A673 (cell line): ENCODE measurements at regions not wholly inside any gene's neighbourhood (a gene's known extent, or its start where the extent isn't known, plus 50 kb on each side); places are given as distances from the start of the nearest gene placed in this dataset.

Source experiments
- CTCF ChIP-seq: fragments of 300-800, 200-600 bp; sonication (generic); conservative IDR thresholded peaks from 2 replicates; pipeline ENCODE4 v1.5.1; 2017; ENCODE audit warnings: low read depth, mild to moderate bottlenecking, antibody characterized with exemption, low read length, moderate library complexity, mixed read lengths
- EZH2 ChIP-seq: fragments of 200-600 bp; sonication (generic); IDR thresholded peaks from 2 replicates; pipeline ENCODE4 v1.6.1; 2017; ENCODE audit warnings: borderline replicate concordance, low read depth, mild to moderate bottlenecking, mixed read lengths, antibody characterized with exemption, low read length; ENCODE audit not compliant: poor library complexity, severe bottlenecking

DNA sequence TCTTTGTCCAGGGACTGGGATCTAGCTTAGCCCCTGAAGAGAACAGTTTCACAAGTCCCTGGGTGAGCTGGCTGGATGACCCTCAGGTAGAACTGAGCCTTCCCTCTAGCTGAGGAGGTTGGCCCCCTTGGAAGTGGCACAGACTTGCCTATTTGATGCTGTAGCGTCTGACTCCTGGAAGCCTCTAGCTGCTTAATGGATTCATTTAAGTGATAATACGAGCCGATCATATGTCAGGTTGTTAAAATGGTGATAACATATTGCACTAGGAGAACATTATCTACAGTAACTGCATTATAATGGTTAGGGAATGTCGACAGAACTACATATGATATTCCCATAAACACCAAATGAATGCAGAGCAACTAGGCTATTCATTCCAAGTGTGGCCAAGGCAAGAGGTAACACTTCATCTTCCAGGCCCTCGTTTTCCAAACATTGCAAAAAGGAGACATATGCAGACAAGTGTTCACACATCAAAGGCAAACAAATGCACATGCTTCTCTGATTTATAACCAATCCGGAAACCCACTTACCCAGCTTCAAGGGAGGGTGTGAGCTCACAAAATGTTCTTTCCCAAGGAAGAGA is 340.1 kb upstream of the PLXNA2 start:
- TF ChIP-seq CTCF (no peak), EZH2 (no peak)
